HEK293T (cell line): ENCODE measurements at regions not wholly inside any gene's neighbourhood (a gene's known extent, or its start where the extent isn't known, plus 50 kb on each side); places are given as distances from the start of the nearest gene placed in this dataset.

Source experiments
- CTCF ChIA-PET: fragments of 350-600 bp; formaldehyde crosslinking; extraction: SDS; loops from one replicate; lab custom pipeline; 2021; ENCODE audit warnings: antibody characterized with exemption, inconsistent platforms; lab: Yijun Ruan, JAX
- POLR2A ChIA-PET: fragments of 350-600 bp; formaldehyde crosslinking; extraction: SDS; loops from one replicate; lab custom pipeline; 2020; ENCODE audit warnings: antibody characterized with exemption, inconsistent platforms; lab: Yijun Ruan, JAX
- DNase-seq: peaks from one replicate; pipeline ENCODE4 v3.0.0; 2012; ENCODE audit warnings: mixed read lengths; ENCODE audit errors: extremely low spot score
- ARNT ChIP-seq: fragments of 450-650 bp; IDR thresholded peaks from 2 replicates; pipeline ENCODE4 v1.6.1; 2017; ENCODE audit warnings: mild to moderate bottlenecking
- BHLHE40 ChIP-seq: fragments of 450-650 bp; IDR thresholded peaks from 2 replicates; pipeline ENCODE4 v1.6.1; 2016; ENCODE audit warnings: mild to moderate bottlenecking, moderate library complexity, borderline replicate concordance
- CTBP1 ChIP-seq: fragments of 450-650 bp; IDR thresholded peaks from 2 replicates; pipeline ENCODE4 v1.6.1; 2016; ENCODE audit warnings: borderline replicate concordance
- ELF4 ChIP-seq: fragments of 450-650 bp; IDR thresholded peaks from 2 replicates; pipeline ENCODE4 v1.6.1; 2017; ENCODE audit warnings: antibody characterized with exemption
- FOXA1 ChIP-seq: fragments of 450-650 bp; IDR thresholded peaks from 2 replicates; pipeline ENCODE4 v1.6.1; 2016; ENCODE audit warnings: mild to moderate bottlenecking
- FOXK2 ChIP-seq: fragments of 450-650 bp; IDR thresholded peaks from 2 replicates; pipeline ENCODE4 v1.6.1; 2016; ENCODE audit warnings: mild to moderate bottlenecking
- FOXM1 ChIP-seq: fragments of 450-650 bp; IDR thresholded peaks from 2 replicates; pipeline ENCODE4 v1.6.1; 2017; ENCODE audit warnings: mild to moderate bottlenecking, borderline replicate concordance
- HDGF ChIP-seq: fragments of 450-650 bp; IDR thresholded peaks from 2 replicates; pipeline ENCODE4 v1.6.1; 2017; ENCODE audit warnings: antibody characterized with exemption, borderline replicate concordance
- L3MBTL2 ChIP-seq: fragments of 450-650 bp; conservative IDR thresholded peaks from 2 replicates; pipeline ENCODE4 v1.6.1; 2016; ENCODE audit warnings: mild to moderate bottlenecking
- LEF1 ChIP-seq: fragments of 450-650 bp; IDR thresholded peaks from 2 replicates; pipeline ENCODE4 v1.6.1; 2017; ENCODE audit warnings: mild to moderate bottlenecking, borderline replicate concordance
- NFRKB ChIP-seq: fragments of 450-650 bp; IDR thresholded peaks from 2 replicates; pipeline ENCODE4 v1.6.1; 2016; ENCODE audit warnings: mild to moderate bottlenecking, moderate library complexity
- SP1 ChIP-seq: fragments of 450-650 bp; IDR thresholded peaks from 2 replicates; pipeline ENCODE4 v1.6.1; 2017
- SUZ12 ChIP-seq: fragments of 450-650 bp; IDR thresholded peaks from 2 replicates; pipeline ENCODE4 v1.6.1; 2016; ENCODE audit warnings: mild to moderate bottlenecking
- TARDBP ChIP-seq: fragments of 450-650 bp; IDR thresholded peaks from 2 replicates; pipeline ENCODE4 v1.6.1; 2016
- ZNF384 ChIP-seq: fragments of 450-650 bp; IDR thresholded peaks from 2 replicates; pipeline ENCODE4 v1.6.1; 2016
- TF ChIP-seq, protein P1 (sequence below): fragments of 450-650 bp; IDR thresholded peaks from 2 replicates; pipeline ENCODE4 v1.6.1; 2016

DNA sequence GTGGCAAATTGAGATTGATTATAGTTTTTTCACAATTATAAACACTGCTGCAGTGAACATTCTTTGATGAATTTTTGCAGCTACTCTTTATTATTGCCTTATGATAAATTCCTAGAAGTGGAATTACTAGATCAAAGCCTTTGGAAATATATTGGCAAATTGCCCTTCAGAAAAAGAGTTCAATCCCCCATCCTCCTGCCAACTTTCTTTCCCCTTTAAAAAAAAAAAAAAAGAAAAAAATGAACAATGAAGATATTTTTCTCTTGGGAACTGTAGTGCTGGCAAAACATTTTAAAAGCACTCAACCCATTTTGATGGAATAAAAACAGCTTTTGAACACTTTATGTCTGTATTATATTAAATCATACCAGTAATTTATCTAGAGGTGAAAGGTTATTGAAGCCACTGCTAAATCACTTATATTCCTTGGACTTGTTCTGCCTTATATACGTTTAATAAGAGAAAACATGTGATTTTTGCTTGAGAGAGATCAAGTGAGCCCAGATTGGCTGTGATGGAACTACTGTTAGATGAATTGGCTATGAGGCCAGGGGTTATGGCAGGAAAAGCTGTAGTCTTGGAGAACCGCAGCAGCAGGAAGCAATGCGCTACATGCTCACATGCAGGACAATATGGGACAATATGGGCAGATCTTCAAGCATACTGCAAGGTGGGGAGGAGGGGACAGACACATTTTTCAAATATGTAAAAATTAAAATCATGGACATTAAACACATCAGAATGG lies 212.8 kb upstream of the C2CD4B start:
- no peak for TF ChIP-seq FOXK2
- no peak for TF ChIP-seq BHLHE40
- no peak for TF ChIP-seq L3MBTL2
- ChIA-PET POLR2A (no interaction called here), CTCF (no interaction called here)
- no peak for DNase-seq

DNA sequence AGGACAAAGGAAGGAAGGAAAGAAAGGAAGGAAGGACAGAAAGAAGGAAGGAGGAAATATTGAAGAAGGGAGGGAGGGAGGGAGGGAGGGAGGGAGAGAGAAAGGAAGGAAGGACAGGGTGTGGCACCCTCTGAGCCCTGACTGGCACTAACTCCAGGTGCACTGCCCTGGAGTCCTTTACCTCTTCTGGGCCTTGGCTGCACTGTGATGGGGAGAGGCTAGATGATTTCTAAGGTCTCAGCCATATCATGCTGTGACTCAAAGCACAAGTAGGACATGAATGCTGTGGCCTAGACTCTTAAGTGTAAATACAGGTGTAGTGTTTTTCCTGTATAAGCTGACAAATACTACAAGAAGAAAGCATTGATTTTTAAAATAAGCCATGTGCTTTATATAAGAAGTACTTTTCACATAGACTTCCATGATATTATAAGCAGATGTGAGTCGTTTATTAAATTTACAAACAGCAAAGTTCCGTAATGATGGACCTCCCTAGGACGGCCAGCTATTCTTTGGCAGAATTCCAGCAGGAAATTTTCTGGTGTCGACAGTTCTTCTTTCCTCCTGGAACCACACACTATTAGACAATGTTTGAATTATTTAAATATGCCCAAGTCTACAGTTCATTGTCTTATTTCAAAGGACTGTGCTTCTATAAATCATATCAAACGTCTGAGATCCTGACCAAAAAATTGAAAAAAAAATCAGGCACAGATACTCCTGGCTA lies 213.8 kb upstream of the C2CD4B start:
- ChIA-PET CTCF (interaction anchor here (0.6 kb wide), 1 partner anchor 1238 kb away, joined by 6 read pairs; no protein-coding TSS in a partner anchor), POLR2A (no interaction called here)
- no peak for TF ChIP-seq FOXM1
- TF ChIP-seq BHLHE40 = no peak
- TF ChIP-seq HDGF = no peak
- TF ChIP-seq LEF1 = no peak
- no peak for TF ChIP-seq CTBP1
- TF ChIP-seq ARNT = no peak
- DNase-seq = no peak

DNA sequence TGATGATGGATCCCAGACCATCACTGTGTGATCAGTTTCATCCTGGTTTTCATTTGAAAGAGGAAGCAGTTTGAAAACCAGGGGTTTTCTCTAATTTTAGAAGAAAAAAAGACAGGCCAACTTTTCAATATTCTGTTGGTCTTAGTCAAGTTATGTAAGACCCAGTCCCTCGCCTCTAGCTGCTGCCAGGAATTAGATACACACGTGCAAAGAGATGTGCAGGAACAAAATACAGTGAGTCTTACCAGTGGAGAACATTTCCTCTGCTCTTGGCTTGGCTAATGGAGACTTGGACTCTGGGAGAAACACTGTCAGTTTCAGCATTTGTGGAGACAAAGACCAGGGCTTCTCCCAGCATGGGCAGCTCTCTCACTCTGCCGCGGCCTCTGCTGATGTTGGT lies 214.9 kb upstream of the C2CD4B start:
- POLR2A ChIA-PET = no interaction called here
- DNase-seq = no peak
- TF ChIP-seq BHLHE40 (no peak), NFRKB (no peak), ELF4 (no peak), SP1 (no peak), CTBP1 (no peak), HDGF (no peak), LEF1 (no peak), ZNF384 (no peak), FOXM1 (no peak), FOXA1 (no peak)
- CTCF ChIA-PET = no interaction called here

DNA sequence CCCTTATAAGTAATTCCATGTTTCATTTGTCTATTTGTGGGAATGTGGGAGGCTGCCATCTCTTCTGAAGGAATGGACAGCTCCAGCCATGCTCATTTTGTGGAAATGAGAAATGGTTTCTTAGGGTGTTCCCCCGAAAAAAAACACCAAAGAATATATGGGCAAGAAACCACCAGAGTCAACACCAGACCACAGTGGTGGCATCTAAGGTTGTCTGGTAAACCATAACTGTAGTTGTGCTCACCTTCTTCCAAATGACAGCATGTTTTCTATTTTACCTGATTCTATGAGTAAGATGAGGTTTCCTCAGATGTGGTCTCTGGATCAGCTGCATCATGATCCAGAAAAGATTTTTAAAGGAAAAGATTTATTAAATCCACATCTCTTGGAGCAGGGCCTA lies 217.0 kb upstream of the C2CD4B start:
- ChIA-PET POLR2A (no interaction called here), CTCF (interaction anchor here (0.6 kb wide), 1 partner anchor 12 kb away, joined by 4 read pairs; no protein-coding TSS in a partner anchor)
- no peak for TF ChIP-seq SP1
- TF ChIP-seq, protein P1, sequence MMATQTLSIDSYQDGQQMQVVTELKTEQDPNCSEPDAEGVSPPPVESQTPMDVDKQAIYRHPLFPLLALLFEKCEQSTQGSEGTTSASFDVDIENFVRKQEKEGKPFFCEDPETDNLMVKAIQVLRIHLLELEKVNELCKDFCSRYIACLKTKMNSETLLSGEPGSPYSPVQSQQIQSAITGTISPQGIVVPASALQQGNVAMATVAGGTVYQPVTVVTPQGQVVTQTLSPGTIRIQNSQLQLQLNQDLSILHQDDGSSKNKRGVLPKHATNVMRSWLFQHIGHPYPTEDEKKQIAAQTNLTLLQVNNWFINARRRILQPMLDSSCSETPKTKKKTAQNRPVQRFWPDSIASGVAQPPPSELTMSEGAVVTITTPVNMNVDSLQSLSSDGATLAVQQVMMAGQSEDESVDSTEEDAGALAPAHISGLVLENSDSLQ = no peak
- TF ChIP-seq HDGF = no peak
- no peak for TF ChIP-seq CTBP1
- TF ChIP-seq FOXA1 = no peak
- no peak for TF ChIP-seq BHLHE40
- no peak for TF ChIP-seq SUZ12
- TF ChIP-seq ARNT = no peak
- no peak for TF ChIP-seq ELF4
- no peak for DNase-seq

DNA sequence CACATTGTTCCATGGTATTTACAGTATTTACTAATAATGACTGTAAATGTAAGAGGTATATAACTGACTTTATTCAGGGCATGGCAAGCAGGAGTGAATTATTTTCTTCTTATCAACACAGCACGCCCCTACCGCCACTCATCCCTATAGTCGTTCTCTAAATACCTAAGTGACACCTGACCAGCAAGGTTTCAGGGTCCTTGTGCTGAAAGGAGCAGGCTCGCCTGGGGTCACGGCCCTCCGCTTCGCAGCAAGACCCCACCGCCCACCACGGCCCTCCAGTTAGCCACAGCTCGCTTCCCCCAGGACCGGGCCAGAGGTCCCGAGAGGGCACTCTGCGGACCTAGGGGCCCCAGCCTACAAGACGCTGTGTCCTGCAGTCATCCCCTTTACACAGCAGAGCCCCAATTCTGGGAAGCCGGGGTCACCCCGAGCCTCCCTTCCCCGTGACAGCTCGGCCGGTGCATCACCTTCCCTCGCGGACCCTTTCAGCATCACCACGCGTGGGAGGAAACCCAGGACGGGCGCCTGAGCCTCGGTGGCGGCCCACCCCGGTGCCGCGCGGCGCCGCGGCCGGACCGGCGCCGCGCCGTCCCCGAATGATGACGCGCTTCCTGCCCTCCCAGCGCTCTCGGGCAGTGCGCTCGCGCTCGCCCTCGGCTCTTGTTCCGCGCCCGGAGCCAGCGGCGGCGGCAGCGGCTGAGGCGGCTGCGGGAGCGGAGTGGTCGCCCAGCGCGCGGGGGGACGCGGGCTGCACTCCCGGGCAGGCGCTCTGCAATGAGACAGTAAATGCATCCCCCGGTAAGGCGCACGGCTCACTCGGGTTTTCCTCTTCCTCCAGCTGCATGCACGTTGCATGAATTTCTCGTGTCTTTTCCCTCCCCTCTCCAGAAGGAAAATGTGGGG lies 225.1 kb upstream of the C2CD4B start, which contains the start of gene TLN2:
TLN2 (plus strand) TSS at position 666 of the 906 bp plus-strand sequence.
- CTCF ChIA-PET = no interaction called here
- DNase-seq = peak; percentile 78
- POLR2A ChIA-PET = interaction anchor here (0.6 kb wide), 1 partner anchor 55 kb away, joined by 3 read pairs; no protein-coding TSS in a partner anchor
- TF ChIP-seq SUZ12 = no peak
- TF ChIP-seq LEF1 = no peak
- no peak for TF ChIP-seq BHLHE40
- no peak for TF ChIP-seq SP1
- no peak for TF ChIP-seq FOXK2
- TF ChIP-seq L3MBTL2 = peak; percentile 20; the same call in 1 of the 2 replicates
- TF ChIP-seq HDGF = no peak

DNA sequence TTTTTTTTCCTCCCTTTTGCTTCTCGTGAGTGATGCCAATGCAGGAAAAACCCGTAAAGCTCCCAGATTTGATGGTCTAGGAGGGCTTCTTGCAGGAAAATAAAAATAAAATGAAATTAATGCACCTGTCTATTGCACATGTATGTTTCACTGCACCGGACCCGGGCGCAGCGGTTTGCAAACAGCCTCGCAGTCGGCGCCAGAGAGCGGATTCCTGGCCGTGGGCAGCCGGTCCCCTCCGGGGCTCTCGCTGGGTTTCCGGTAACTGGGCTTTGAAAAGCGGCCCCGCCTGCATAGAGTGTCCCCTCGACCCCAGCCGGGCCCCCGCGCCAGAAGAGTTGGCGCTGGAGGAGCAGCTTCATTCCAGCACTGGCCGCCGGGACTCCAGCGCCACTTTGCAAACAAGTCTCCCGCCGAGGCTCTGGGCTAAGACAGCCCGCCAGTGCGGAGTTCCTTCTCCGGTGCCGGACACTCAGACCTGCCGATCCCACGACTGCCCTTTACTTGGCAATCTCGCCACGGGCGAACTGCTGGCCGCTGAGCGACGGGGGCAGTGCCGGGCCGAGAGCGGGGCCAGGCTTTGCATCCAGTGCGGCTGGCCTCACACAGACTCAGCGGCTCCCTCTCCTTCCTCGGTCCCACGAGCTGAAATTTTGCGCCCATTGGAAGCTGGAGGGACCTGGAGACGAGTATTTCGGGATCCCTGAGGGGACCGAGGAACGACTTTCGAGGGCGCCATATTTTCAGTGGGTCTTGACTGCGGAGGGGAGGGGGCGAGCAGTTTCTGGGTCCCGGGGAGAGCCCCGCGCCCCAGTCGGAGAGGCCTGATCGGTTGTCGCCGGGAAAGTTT lies 225.9 kb upstream of the C2CD4B start:
- no peak for TF ChIP-seq FOXM1
- no peak for TF ChIP-seq ELF4
- TF ChIP-seq FOXA1 = no peak
- no peak for TF ChIP-seq TARDBP
- TF ChIP-seq BHLHE40 = no peak
- TF ChIP-seq CTBP1 = no peak
- no peak for TF ChIP-seq SUZ12
- TF ChIP-seq ZNF384 = no peak
- no peak for TF ChIP-seq SP1
- TF ChIP-seq, protein P1 = no peak
- no peak for TF ChIP-seq NFRKB
- TF ChIP-seq HDGF = no peak
- no peak for TF ChIP-seq L3MBTL2
- TF ChIP-seq FOXK2 = no peak
- peak; percentile 17 for DNase-seq

More for the DNA sequence above, 225.9 kb upstream of the C2CD4B start:
- ChIA-PET CTCF (interaction anchor here (0.6 kb wide), 1 partner anchor 189 kb away, joined by 3 read pairs; no protein-coding TSS in a partner anchor), POLR2A (interaction anchor here (0.6 to 1.9 kb wide), 3 partner anchors 15 to 56 kb away, joined by 3 to 4 read pairs (median 3); no protein-coding TSS in a partner anchor)
